Right lobe of liver (tissue), 6 donors: ENCODE measurements at regions not wholly inside any gene's neighbourhood (a gene's known extent, or its start where the extent isn't known, plus 50 kb on each side); places are given as distances from the start of the nearest gene placed in this dataset.

Experiments used
- ATAC-seq, 4 donors: fragments of 200-7000 bp; cut with Tn5 transposase; one replicate each; pipeline ENCODE4 v1.9.1; 2020; ENCODE audit warnings: mild to moderate bottlenecking in 4 of 4, moderate library complexity in 4 of 4
- DNase-seq, 3 donors: peaks; one replicate each; pipeline ENCODE4 v3.0.0-alpha.2; 2020
- H3K27ac ChIP-seq, 3 donors: fragments of 200-600 bp; one replicate each; pipeline ENCODE4 v1.8.0; 2022
- H3K27me3 ChIP-seq, 2 donors: fragments of 200-600 bp; one replicate each; pipeline ENCODE4 v1.8.0; 2022
- H3K36me3 ChIP-seq, 4 donors: fragments of 200-600 bp; sonication (generic) in 1 of 4; one replicate each; pipeline versions ENCODE4 v1.5.1 to v1.8.0; 2017 to 2022; ENCODE audit warnings: control low read depth in 1 of 4
- H3K4me1 ChIP-seq, 4 donors: fragments of 200-600 bp; sonication (generic) in 1 of 4; one replicate each; pipeline versions ENCODE4 v1.5.1 to v1.8.0; 2017 to 2022; ENCODE audit warnings: control low read depth in 1 of 4
- H3K4me3 ChIP-seq, 3 donors: fragments of 200-600 bp; one replicate each; pipeline ENCODE4 v1.8.0; 2022
- H3K9me3 ChIP-seq, 4 donors: fragments of 200-600 bp; sonication (generic) in 1 of 4; one replicate each; pipeline versions ENCODE4 v1.5.1 to v1.8.0; 2017 to 2022; ENCODE audit warnings: control low read depth in 1 of 4
- POLR2A ChIP-seq: fragments of 450-650 bp; IDR thresholded peaks from one replicate; pipeline ENCODE4 v1.6.1; 2017; ENCODE audit warnings: antibody characterized with exemption, mild to moderate bottlenecking
- WGBS: methylation state at CpG from one replicate; pipeline ENCODE4 v1.1.6; 2018; ENCODE audit warnings: low coverage, low lambda C conversion rate; ENCODE audit not compliant: insufficient coverage; ENCODE audit errors: missing lambda C conversion rate; 5-methylcytosine and 5-hydroxymethylcytosine counted together
- intact Hi-C, 2 donors: fragments of 100-400 bp; cut with DNase I; formaldehyde crosslinking; loops; one replicate each; pipeline versions ENCODE4 v1.11.2 to v1.14.1; 2022
- TF ChIP-seq, protein P1 (sequence below), 4 donors: fragments of 200-600 bp in 3 of 4; fragments of 450-650 bp in 1 of 4; IDR thresholded peaks; one replicate each; pipeline versions ENCODE4 v1.5.1 to v1.8.0; 2016 to 2022; ENCODE audit warnings: antibody characterized with exemption in 4 of 4, mild to moderate bottlenecking in 2 of 4
- donor health status: DM: no; HTN: yes; CAD: no.
- donor health status: DM: no; HTN: no; CAD: no.
- donor health status: DM: no; HTN: no; CAD: no.
- donor health status: DM: no; HTN: yes; CAD: no.
- donor health status: DM: no; HTN: yes; CAD: no.

DNA sequence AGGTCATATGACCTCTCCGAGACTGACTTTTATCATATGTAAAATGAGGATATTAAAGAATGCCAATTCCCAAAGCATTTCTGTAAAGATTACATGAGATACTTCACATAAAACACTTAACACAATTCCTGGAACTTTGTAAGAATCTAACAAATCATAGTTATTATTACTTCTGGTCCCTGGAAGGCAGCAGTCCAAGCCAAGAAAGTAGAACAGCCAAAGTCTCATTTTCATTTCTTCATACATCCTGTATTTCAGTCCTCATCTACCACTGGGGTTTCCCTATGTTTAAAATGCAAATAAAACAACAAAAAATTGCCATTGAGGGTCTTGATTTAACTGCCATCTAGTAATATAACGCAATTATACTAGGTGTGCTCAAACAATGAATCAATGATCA is 179.5 kb downstream of the MARCHF11 start:
- TF ChIP-seq, protein P1, sequence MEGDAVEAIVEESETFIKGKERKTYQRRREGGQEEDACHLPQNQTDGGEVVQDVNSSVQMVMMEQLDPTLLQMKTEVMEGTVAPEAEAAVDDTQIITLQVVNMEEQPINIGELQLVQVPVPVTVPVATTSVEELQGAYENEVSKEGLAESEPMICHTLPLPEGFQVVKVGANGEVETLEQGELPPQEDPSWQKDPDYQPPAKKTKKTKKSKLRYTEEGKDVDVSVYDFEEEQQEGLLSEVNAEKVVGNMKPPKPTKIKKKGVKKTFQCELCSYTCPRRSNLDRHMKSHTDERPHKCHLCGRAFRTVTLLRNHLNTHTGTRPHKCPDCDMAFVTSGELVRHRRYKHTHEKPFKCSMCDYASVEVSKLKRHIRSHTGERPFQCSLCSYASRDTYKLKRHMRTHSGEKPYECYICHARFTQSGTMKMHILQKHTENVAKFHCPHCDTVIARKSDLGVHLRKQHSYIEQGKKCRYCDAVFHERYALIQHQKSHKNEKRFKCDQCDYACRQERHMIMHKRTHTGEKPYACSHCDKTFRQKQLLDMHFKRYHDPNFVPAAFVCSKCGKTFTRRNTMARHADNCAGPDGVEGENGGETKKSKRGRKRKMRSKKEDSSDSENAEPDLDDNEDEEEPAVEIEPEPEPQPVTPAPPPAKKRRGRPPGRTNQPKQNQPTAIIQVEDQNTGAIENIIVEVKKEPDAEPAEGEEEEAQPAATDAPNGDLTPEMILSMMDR (IDR thresholded peaks at IDR 0.05), result no peak
- TF ChIP-seq POLR2A, result no peak
- no peak overlapping the region for H3K27ac ChIP-seq
- ATAC-seq, result no peak
- H3K36me3 ChIP-seq, result no peaks in the 10 kb centered on the region
- H3K9me3 ChIP-seq, result no peaks in the 10 kb centered on the region
- no peaks in the 10 kb centered on the region for H3K27me3 ChIP-seq
- peaks cover 0 to 3% (median 0%) of the 10 kb centered on the region in 4 donors for H3K4me1 ChIP-seq
- intact Hi-C loops, result no loop called here
- DNase-seq, result no peak
- WGBS, result 37% methylated on average over 2 of the region's 2 CpGs
- no peak overlapping the region for H3K4me3 ChIP-seq

DNA sequence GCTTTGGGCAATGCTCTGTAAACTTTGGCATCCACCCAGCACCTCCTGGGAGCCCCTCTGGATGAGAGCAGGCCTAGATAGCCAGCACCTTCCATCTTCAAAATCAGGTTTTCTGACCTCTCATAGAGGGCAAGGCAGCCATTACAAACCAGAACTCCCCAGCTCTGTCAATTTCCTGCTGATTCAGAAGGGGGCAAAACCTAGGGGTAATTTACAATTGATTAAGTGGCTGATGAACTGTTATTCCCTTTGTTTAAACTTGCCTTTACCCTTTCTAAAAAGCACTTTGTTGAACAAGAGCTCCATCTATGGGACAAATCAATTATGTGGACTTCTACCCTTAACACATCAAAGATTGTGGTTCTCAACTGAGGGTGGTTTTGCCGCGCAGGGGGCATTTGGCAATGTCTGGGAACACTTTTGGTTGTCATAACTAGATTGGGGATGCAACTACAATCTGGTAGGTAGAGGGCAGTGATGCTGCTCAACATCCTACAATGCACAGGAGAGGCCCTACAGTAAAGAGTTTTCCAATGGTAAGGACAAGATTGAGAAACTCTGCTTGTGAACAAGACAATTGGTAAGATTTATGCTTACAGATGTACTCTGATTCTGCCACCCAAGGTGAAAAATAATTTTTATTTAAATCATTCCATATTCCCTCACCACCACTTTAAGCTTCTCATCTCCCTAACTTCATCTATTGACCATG is 184.1 kb downstream of the MARCHF11 start:
- Histone ChIP-seq H3K4me1 (peaks cover 0 to 20% (median 4%) of the 10 kb centered on the region in 4 donors), H3K27ac (no peak overlapping the region), H3K36me3 (no peaks in the 10 kb centered on the region), H3K4me3 (no peak overlapping the region), H3K27me3 (no peaks in the 10 kb centered on the region), H3K9me3 (peaks cover 0 to 9% (median 0%) of the 10 kb centered on the region in 4 donors)
- intact Hi-C loops, result no loop called here
- WGBS, result 12% methylated on average over 2 of the region's 2 CpGs
- TF ChIP-seq, protein P1 (IDR thresholded peaks at IDR 0.05), result peak; percentile 50 to 66 (median 53)
- no peak for TF ChIP-seq POLR2A
- ATAC-seq, result peak; percentile 71 to 83 (median 76)
- no peak for DNase-seq

DNA sequence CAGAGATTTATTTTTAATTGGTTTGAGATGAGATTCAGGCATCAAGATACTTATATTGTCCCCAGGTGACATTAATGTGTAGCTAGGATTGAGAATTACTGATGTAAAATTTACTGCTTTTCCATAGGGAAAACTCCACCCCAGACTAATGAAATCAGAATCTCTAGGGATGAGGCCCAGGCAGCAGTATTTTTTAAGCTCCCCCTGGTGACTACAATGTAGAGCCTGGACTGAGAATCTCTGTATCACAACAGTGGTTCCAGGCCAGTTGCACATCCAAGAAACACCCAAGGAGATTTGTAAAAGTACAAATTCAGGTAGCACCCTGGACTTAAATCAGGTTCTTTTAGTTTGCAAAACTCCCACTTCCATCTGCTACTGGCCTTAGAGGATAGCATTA is 185.7 kb downstream of the MARCHF11 start:
- no peaks in the 10 kb centered on the region for H3K36me3 ChIP-seq
- intact Hi-C loops, result no loop called here
- H3K27ac ChIP-seq, result no peak overlapping the region
- H3K27me3 ChIP-seq, result no peaks in the 10 kb centered on the region
- ATAC-seq (peak in 3 of 4 donors; percentile 27 to 46 (median 44)), DNase-seq (no peak)
- TF ChIP-seq POLR2A, result no peak
- TF ChIP-seq, protein P1 (IDR thresholded peaks at IDR 0.05), result peak in 3 of 4 donors; percentile 10 to 29 (median 18)
- peaks cover 0 to 9% (median 0%) of the 10 kb centered on the region in 4 donors for H3K9me3 ChIP-seq
- H3K4me1 ChIP-seq, result peaks cover 0 to 20% (median 4%) of the 10 kb centered on the region in 4 donors
- H3K4me3 ChIP-seq, result no peak overlapping the region

DNA sequence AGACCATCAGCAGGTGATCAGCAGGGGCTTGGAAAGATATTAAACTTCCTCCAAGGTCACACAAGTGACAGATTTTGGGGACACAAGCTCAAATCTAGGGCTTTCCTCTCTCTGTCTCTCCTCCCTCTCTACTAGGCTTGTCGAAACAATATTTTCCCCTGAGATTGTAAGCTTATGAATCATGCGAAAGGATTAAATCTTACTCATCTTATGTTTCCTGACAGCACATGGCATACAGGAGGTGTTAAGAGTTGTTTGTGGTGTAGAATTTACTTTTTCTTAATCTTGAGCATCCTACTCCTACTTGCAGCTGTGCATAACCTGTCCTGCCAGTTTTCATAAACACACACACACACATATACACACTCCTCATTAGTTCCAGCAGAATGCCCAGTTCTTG is 186.3 kb downstream of the MARCHF11 start:
- 85% methylated on average over 2 of the region's 2 CpGs for WGBS
- Histone ChIP-seq H3K27ac (no peak overlapping the region), H3K36me3 (no peaks in the 10 kb centered on the region), H3K4me3 (no peak overlapping the region), H3K4me1 (peaks cover 0 to 20% (median 4%) of the 10 kb centered on the region in 4 donors), H3K27me3 (no peaks in the 10 kb centered on the region), H3K9me3 (peaks cover 0 to 9% (median 0%) of the 10 kb centered on the region in 4 donors)
- DNase-seq (no peak), ATAC-seq (no peak)
- no peak for TF ChIP-seq POLR2A
- TF ChIP-seq, protein P1 (IDR thresholded peaks at IDR 0.05), result no peak
- intact Hi-C loops, result no loop called here
